GM23248 (cell line): ENCODE measurements at regions not wholly inside any gene's neighbourhood (a gene's known extent, or its start where the extent isn't known, plus 50 kb on each side); places are given as distances from the start of the nearest gene placed in this dataset.

ENCODE experiments used
- DNase-seq: peaks from one replicate; pipeline ENCODE4 v3.0.0-alpha.2; 2015
- H2AFZ ChIP-seq: fragments of 200-600 bp; sonication (generic); 2 replicates; pipeline ENCODE4 v1.6.1; 2016; ENCODE audit warnings: antibody characterized with exemption
- H3F3A ChIP-seq: fragments of 200-600 bp; sonication (generic); 2 replicates; pipeline ENCODE4 v1.6.1; 2016; ENCODE audit warnings: mild to moderate bottlenecking, antibody characterized with exemption, mixed run types; ENCODE audit not compliant: insufficient read depth
- H3K27ac ChIP-seq: fragments of 200-600 bp; sonication (generic); 2 replicates; pipeline ENCODE4 v1.5.1; 2016; ENCODE audit warnings: mild to moderate bottlenecking
- H3K27me3 ChIP-seq: fragments of 200-600 bp; sonication (generic); replicated peaks from 2 replicates; pipeline ENCODE4 v1.6.1; 2016; ENCODE audit warnings: mild to moderate bottlenecking; ENCODE audit not compliant: insufficient read depth
- H3K36me3 ChIP-seq: fragments of 200-600 bp; sonication (generic); 2 replicates; pipeline ENCODE4 v1.6.1; 2016; ENCODE audit warnings: low read depth, mild to moderate bottlenecking
- H3K4me1 ChIP-seq: fragments of 200-600 bp; sonication (generic); 2 replicates; pipeline ENCODE4 v1.6.1; 2016; ENCODE audit warnings: mild to moderate bottlenecking; ENCODE audit not compliant: insufficient read depth
- H3K4me2 ChIP-seq: fragments of 200-600 bp; sonication (generic); one replicate; pipeline ENCODE4 v1.6.1; 2016; ENCODE audit warnings: mild to moderate bottlenecking; ENCODE audit not compliant: unreplicated experiment
- H3K4me3 ChIP-seq: fragments of 200-600 bp; sonication (generic); 2 replicates; pipeline ENCODE4 v1.5.1; 2016; ENCODE audit warnings: mild to moderate bottlenecking
- H3K79me2 ChIP-seq: fragments of 200-600 bp; sonication (generic); 2 replicates; pipeline ENCODE4 v1.6.1; 2016; ENCODE audit warnings: mild to moderate bottlenecking; ENCODE audit not compliant: insufficient read depth
- H3K9ac ChIP-seq: fragments of 200-600 bp; sonication (generic); 2 replicates; pipeline ENCODE4 v1.6.1; 2016; ENCODE audit warnings: mild to moderate bottlenecking
- H3K9me2 ChIP-seq: fragments of 200-600 bp; sonication (generic); 2 replicates; pipeline ENCODE4 v1.6.1; 2016; ENCODE audit warnings: mixed run types, mild to moderate bottlenecking, moderate library complexity; ENCODE audit not compliant: insufficient read depth
- H3K9me3 ChIP-seq: fragments of 200-600 bp; sonication (generic); one replicate; pipeline ENCODE4 v1.6.1; 2017; ENCODE audit warnings: low read depth
- H4K20me1 ChIP-seq: fragments of 200-600 bp; sonication (generic); 2 replicates; pipeline ENCODE4 v1.6.0; 2016; ENCODE audit not compliant: insufficient read depth
- EZH2 ChIP-seq: fragments of 200-600 bp; sonication (generic); IDR thresholded peaks from 2 replicates; pipeline ENCODE4 v1.6.1; 2018; ENCODE audit warnings: antibody characterized with exemption, mild to moderate bottlenecking; ENCODE audit not compliant: insufficient read depth, poor library complexity, severe bottlenecking
- EZH2phosphoT487 ChIP-seq: fragments of 200-600 bp; sonication (generic); IDR thresholded peaks from 2 replicates; pipeline ENCODE4 v1.6.1; 2018; ENCODE audit warnings: antibody characterized with exemption, moderate library complexity, mild to moderate bottlenecking, low read depth; ENCODE audit not compliant: insufficient read depth
- WGBS, 2 experiments: methylation state at CpG; one replicate each; pipeline ENCODE4 v1.1.6; 2015 to 2017; ENCODE audit warnings: low lambda C conversion rate in 2 of 2, low coverage in 1 of 2; ENCODE audit errors: missing lambda C conversion rate in 2 of 2; 5-methylcytosine and 5-hydroxymethylcytosine counted together
- in situ Hi-C: fragments of 300-500 bp; cut with MboI; formaldehyde crosslinking; loops from 2 replicates; pipeline ENCODE4 v1.15.0; 2020

DNA sequence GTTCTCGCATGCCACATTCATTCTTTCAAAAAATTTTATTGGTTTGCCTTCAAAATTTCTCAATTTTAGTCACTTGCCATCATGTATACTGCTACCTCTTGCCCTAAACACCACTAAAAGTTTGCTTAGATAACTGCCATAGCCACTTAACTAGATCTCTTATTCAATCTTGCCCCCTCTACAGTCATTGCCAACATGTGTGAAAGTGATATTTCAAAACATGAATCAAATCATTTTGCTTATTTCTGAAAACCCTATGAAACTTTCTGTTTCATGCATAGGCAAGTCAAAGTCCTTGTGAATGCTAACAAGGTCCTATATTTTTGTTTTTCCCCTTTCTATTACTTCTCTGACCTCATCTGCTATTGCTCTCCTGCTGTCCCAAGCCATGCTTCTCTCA, 397.1 kb downstream of the KCNJ3 start:
- H3K9me3 ChIP-seq: no peaks in the 10 kb centered on the region
- H3K36me3 ChIP-seq: no peaks in the 10 kb centered on the region
- no peaks in the 10 kb centered on the region for H3K4me1 ChIP-seq
- H3K79me2 ChIP-seq: no peaks in the 10 kb centered on the region
- H4K20me1 ChIP-seq: no peaks in the 10 kb centered on the region
- no peak overlapping the region for H3K9ac ChIP-seq
- H3F3A ChIP-seq: no peaks in the 10 kb centered on the region
- 21 to 35% methylated on average over 1 of the region's 1 CpG for WGBS, 2 experiments
- TF ChIP-seq EZH2phosphoT487: no peak
- no peak for TF ChIP-seq EZH2
- H3K9me2 ChIP-seq: no peaks in the 10 kb centered on the region
- DNase-seq: no peak
- no peak overlapping the region for H2AFZ ChIP-seq
- H3K4me2 ChIP-seq: no peak overlapping the region
- H3K4me3 ChIP-seq: no peak overlapping the region
- no peak overlapping the region for H3K27ac ChIP-seq
- H3K27me3 ChIP-seq: no peaks in the 10 kb centered on the region
- in situ Hi-C loops: no loop called here

DNA sequence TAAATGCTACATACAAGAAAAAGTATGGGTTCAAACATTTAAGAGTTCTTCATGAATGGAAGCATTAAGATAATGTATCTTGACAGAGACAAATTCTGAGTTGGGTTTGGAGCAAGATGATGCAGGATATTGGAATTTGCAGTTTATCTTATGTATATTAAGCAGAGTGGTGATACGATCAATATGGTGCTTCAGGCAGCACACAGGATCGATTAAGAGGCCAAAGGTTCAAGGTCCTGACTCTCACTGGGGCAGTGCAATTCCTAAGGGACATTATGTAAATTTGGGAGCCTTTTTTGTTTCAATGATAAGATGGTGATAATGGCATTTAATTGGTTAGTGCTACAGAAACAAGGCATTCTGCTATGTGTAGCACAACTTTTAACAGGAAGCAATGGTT, 381.9 kb downstream of the KCNJ3 start:
- Histone ChIP-seq H3K27me3 (no peaks in the 10 kb centered on the region), H3F3A (no peaks in the 10 kb centered on the region), H4K20me1 (no peaks in the 10 kb centered on the region), H3K4me1 (no peaks in the 10 kb centered on the region), H3K9me2 (no peaks in the 10 kb centered on the region), H3K4me2 (no peak overlapping the region), H3K36me3 (no peaks in the 10 kb centered on the region), H3K4me3 (no peak overlapping the region), H3K9ac (no peak overlapping the region), H3K9me3 (no peaks in the 10 kb centered on the region), H2AFZ (no peak overlapping the region), H3K79me2 (no peaks in the 10 kb centered on the region), H3K27ac (no peak overlapping the region)
- DNase-seq: no peak
- in situ Hi-C loops: no loop called here
- TF ChIP-seq EZH2 (no peak), EZH2phosphoT487 (no peak)
- WGBS, 2 experiments: 7% methylated on average over 2 of the region's 2 CpGs

DNA sequence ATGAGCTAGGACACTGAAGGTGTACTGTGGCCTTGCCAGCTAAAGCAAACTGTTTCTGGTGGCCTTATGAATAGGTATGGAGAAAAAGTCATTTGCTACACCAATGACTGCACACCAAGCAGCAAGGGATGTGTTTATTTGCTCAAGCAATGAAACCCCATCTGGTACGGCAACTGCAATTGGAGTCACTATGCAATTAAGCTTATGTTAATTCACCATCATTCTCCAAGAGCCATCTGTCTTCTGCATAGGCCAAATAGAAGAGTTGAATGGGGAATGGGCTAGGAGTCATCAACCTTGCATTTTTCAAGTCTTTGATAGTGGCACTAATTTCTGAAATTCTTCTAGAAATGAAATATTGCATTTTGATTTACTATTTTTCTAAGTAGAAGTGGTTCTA, 372.0 kb downstream of the KCNJ3 start:
- Histone ChIP-seq H3K4me3 (no peak overlapping the region), H3K79me2 (no peaks in the 10 kb centered on the region), H3K4me2 (no peak overlapping the region), H3K4me1 (no peaks in the 10 kb centered on the region), H3K9me2 (no peaks in the 10 kb centered on the region), H4K20me1 (no peaks in the 10 kb centered on the region), H3K27me3 (no peaks in the 10 kb centered on the region), H3K9me3 (peaks cover 4% of the 10 kb centered on the region), H3K27ac (no peak overlapping the region), H2AFZ (no peak overlapping the region), H3K9ac (no peak overlapping the region), H3K36me3 (no peaks in the 10 kb centered on the region), H3F3A (no peaks in the 10 kb centered on the region)
- in situ Hi-C loops: no loop called here
- no peak for DNase-seq
- TF ChIP-seq EZH2 (no peak), EZH2phosphoT487 (no peak)
- 24 to 35% methylated on average over 1 of the region's 1 CpG for WGBS, 2 experiments

DNA sequence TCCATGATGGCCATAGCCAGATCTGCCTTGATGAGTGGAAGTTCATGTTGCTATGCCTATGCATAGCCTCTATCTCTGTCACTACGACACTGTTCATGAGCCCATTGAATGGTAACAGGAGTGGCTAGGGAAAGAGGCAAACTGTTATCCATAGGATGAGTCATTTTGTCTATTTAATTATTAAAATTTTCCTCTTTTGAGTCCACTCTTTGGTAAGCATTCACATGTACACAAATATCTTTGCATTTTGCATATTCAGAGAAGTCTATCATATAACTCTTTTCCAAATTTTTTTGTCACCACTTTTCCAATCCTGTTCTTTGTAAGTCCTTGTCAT, 364.4 kb downstream of the KCNJ3 start:
- Histone ChIP-seq H3K79me2 (no peaks in the 10 kb centered on the region), H3K9me2 (no peaks in the 10 kb centered on the region), H3K9ac (no peak overlapping the region), H3K27me3 (no peaks in the 10 kb centered on the region), H3K36me3 (no peaks in the 10 kb centered on the region), H2AFZ (no peak overlapping the region), H3K9me3 (no peaks in the 10 kb centered on the region), H4K20me1 (no peaks in the 10 kb centered on the region), H3K4me1 (no peaks in the 10 kb centered on the region), H3F3A (no peaks in the 10 kb centered on the region), H3K4me2 (no peak overlapping the region), H3K4me3 (no peak overlapping the region), H3K27ac (no peak overlapping the region)
- DNase-seq: no peak
- TF ChIP-seq EZH2phosphoT487 (no peak), EZH2 (no peak)
- in situ Hi-C loops: no loop called here
- 0 to 22% methylated on average over 1 of the region's 1 CpG for WGBS, 2 experiments

DNA sequence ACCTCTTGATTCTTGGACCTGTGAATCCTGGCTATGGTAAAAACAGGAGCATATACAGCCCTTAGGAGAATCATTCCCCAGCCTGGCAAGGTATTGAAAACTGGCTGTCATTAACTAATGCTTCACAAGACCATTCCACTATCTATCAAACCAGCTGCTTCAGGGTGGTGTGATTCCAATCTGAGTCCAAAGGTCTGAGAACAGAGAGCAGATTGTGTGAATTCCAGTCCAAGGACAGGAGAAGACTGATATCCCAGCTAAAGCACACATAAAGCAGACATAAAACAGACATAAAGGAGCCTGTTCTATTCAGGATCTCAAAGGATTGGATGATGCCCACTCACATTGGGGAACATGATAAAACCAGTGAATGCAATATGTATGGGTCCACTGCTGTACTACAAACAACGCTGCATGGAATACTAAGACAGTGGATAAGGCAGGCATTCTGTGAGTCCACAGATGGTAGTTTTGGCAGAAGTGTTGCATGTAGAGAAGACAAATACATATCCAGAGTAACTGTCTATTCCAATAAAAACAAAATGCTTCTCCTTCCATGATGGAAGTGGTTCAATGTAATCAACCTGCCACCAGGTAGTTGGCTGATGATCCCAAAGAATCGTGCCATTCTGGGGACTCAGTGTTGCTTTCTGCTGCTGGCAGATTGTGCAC, 363.9 kb downstream of the KCNJ3 start:
- Histone ChIP-seq H3K9ac (no peak overlapping the region), H3K4me3 (no peak overlapping the region), H2AFZ (no peak overlapping the region), H3K27me3 (no peaks in the 10 kb centered on the region), H3K27ac (no peak overlapping the region), H3K4me1 (no peaks in the 10 kb centered on the region), H3K79me2 (no peaks in the 10 kb centered on the region), H4K20me1 (no peaks in the 10 kb centered on the region), H3K4me2 (no peak overlapping the region), H3F3A (no peaks in the 10 kb centered on the region), H3K9me3 (no peaks in the 10 kb centered on the region), H3K36me3 (no peaks in the 10 kb centered on the region), H3K9me2 (no peaks in the 10 kb centered on the region)
- DNase-seq: no peak
- 12 to 13% methylated on average over 2 of the region's 2 CpGs for WGBS, 2 experiments
- in situ Hi-C loops: no loop called here
- no peak for TF ChIP-seq EZH2phosphoT487
- TF ChIP-seq EZH2: no peak
